ENCODE measurements at regions not wholly inside any gene's neighbourhood (a gene's known extent, or its start where the extent isn't known, plus 50 kb on each side); places are given as distances from the start of the nearest gene placed in this dataset.

DNA sequence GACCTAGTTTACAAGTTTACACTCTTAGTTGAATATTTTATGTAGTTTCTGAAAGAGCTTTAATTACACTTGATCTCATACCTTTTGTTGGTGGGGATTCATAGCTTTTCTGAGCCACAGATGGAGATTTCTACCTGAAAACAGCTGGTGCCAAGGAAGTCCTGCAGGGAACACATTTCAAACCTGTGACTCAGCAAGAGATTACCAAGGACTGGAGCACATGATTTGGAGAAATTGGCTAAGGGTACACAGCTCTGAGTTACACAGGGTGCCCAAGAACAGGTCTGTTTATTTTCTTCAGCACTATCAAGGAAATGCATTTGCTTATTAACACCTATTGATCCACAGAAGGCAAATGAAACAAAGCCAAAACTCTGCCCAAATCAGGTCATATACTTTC is 691.5 kb downstream of the KCTD8 start:
- Histone ChIP-seq H3K27ac (no peak overlapping the region), H3K36me3 (no peaks in the 10 kb centered on the region), H3K27me3 (replicated peaks; ENCODE audit: insufficient read depth) (no peaks in the 10 kb centered on the region), H3K4me1 (ENCODE audit: control insufficient read depth in 1 of 2, low read depth in 2 of 2) (no peaks in the 10 kb centered on the region), H3K4me3 (no peak overlapping the region), H3K9me3 (no peaks in the 10 kb centered on the region)
- TF ChIP-seq, protein P1, sequence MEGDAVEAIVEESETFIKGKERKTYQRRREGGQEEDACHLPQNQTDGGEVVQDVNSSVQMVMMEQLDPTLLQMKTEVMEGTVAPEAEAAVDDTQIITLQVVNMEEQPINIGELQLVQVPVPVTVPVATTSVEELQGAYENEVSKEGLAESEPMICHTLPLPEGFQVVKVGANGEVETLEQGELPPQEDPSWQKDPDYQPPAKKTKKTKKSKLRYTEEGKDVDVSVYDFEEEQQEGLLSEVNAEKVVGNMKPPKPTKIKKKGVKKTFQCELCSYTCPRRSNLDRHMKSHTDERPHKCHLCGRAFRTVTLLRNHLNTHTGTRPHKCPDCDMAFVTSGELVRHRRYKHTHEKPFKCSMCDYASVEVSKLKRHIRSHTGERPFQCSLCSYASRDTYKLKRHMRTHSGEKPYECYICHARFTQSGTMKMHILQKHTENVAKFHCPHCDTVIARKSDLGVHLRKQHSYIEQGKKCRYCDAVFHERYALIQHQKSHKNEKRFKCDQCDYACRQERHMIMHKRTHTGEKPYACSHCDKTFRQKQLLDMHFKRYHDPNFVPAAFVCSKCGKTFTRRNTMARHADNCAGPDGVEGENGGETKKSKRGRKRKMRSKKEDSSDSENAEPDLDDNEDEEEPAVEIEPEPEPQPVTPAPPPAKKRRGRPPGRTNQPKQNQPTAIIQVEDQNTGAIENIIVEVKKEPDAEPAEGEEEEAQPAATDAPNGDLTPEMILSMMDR (IDR thresholded peaks at IDR 0.05): no peak
- no peak for ATAC-seq (ENCODE audit: insufficient number of reproducible peaks, low FRiP score, low read depth)
- no peak for DNase-seq (ENCODE audit: low spot score)

DNA sequence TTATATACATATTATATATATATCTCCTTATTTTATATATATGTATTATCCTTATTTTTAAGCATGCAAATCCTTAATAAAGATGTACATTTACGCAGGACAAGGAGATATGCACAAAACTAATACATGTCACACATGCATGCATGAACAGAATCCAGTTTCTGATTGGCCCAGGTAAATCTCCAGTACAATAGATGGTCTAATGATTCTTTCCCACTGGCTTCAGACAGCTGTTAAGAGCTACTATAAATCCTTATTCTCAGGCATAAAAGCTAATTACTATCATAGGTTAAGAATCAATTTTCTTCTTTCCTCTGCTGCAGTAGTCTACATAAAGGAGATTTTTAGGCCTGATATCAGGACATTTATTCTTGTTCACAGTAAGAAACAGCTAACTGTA is 689.8 kb downstream of the KCTD8 start:
- no peaks in the 10 kb centered on the region for H3K36me3 ChIP-seq
- H3K27me3 ChIP-seq (replicated peaks; ENCODE audit: insufficient read depth): no peaks in the 10 kb centered on the region
- DNase-seq (ENCODE audit: low spot score) (no peak), ATAC-seq (ENCODE audit: insufficient number of reproducible peaks, low FRiP score, low read depth) (no peak)
- TF ChIP-seq, protein P1 (IDR thresholded peaks at IDR 0.05): no peak
- H3K9me3 ChIP-seq: no peaks in the 10 kb centered on the region
- no peak overlapping the region for H3K4me3 ChIP-seq
- no peaks in the 10 kb centered on the region for H3K4me1 ChIP-seq (ENCODE audit: control insufficient read depth in 1 of 2, low read depth in 2 of 2)
- H3K27ac ChIP-seq: no peak overlapping the region

DNA sequence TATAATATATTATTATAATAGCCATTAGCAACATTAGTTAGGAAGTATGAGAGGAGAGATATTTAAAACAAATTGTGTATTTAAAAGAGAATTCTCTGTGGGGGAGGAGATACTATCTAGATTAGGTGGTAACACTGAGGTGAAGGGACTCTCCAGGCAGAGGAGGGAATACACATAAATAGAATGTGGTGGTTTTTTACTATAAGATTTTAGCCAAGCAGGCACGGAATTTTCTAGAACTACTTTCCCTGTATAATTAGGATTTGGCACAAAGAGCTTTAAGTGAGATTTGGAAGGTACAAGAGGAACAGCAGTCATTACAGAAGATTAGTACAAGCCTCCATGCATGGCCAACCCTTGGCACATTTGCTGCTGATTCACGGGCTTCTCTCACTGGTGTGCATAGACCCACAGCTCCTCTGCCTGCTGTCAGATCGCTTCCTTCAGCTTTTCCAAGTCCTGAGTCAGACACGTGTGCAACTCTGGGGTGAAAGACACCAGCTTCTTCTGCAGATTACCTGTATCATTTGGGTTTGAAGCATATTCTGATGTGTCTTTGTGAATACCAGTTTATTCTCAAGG is 685.5 kb downstream of the KCTD8 start:
- DNase-seq (ENCODE audit: low spot score) (no peak), ATAC-seq (ENCODE audit: insufficient number of reproducible peaks, low FRiP score, low read depth) (no peak)
- no peaks in the 10 kb centered on the region for H3K36me3 ChIP-seq
- H3K4me1 ChIP-seq (ENCODE audit: control insufficient read depth in 1 of 2, low read depth in 2 of 2): no peaks in the 10 kb centered on the region
- H3K9me3 ChIP-seq: no peaks in the 10 kb centered on the region
- H3K27me3 ChIP-seq (replicated peaks; ENCODE audit: insufficient read depth): no peaks in the 10 kb centered on the region
- no peak overlapping the region for H3K27ac ChIP-seq
- TF ChIP-seq, protein P1 (IDR thresholded peaks at IDR 0.05): no peak
- no peak overlapping the region for H3K4me3 ChIP-seq

- no peak for DNase-seq (ENCODE audit: low spot score)
- no peak overlapping the region for H3K27ac ChIP-seq
- TF ChIP-seq, protein P1 (IDR thresholded peaks at IDR 0.05): no peak
- ATAC-seq (ENCODE audit: insufficient number of reproducible peaks, low FRiP score, low read depth): no peak
- no peaks in the 10 kb centered on the region for H3K9me3 ChIP-seq
- H3K27me3 ChIP-seq (replicated peaks; ENCODE audit: insufficient read depth): no peaks in the 10 kb centered on the region
- H3K4me1 ChIP-seq (ENCODE audit: control insufficient read depth in 1 of 2, low read depth in 2 of 2): no peaks in the 10 kb centered on the region
- H3K36me3 ChIP-seq: no peaks in the 10 kb centered on the region
- H3K4me3 ChIP-seq: no peak overlapping the region
These were observed 683.1 kb downstream of the KCTD8 start for GRCh38 chr4:43765514-43765913.

GRCh38 chr4:43766648-43767047 is 682.0 kb downstream of the KCTD8 start:
- H3K9me3 ChIP-seq: no peaks in the 10 kb centered on the region
- DNase-seq (ENCODE audit: low spot score) (no peak), ATAC-seq (ENCODE audit: insufficient number of reproducible peaks, low FRiP score, low read depth) (no peak)
- no peaks in the 10 kb centered on the region for H3K4me1 ChIP-seq (ENCODE audit: control insufficient read depth in 1 of 2, low read depth in 2 of 2)
- TF ChIP-seq, protein P1 (IDR thresholded peaks at IDR 0.05): no peak
- H3K36me3 ChIP-seq: no peaks in the 10 kb centered on the region
- H3K4me3 ChIP-seq: no peak overlapping the region
- no peaks in the 10 kb centered on the region for H3K27me3 ChIP-seq (replicated peaks; ENCODE audit: insufficient read depth)
- no peak overlapping the region for H3K27ac ChIP-seq
